ENCODE measurements at regions not wholly inside any gene's neighbourhood (a gene's known extent, or its start where the extent isn't known, plus 50 kb on each side); places are given as distances from the start of the nearest gene placed in this dataset.

DNA sequence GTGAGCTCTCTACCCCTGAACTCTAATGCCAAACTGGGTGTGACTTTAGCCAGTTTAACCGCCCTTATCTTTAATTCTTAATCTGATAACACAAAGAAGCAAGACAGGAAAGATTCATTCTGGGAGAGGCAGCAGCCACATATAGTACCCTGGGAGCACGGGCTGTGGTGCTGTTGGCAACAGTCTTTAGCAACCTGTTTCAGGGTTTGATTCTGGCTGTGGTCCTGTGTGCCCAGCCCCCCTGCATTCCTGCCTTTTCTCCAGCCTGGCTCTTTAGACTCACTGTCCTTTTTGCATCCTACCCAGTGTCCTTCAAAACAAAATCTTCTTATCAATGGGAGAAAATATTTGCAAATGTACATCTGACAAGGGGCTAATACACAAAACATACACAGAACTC lies 275.2 kb downstream of the GXYLT1 start:
- no peak for DNase-seq

DNA sequence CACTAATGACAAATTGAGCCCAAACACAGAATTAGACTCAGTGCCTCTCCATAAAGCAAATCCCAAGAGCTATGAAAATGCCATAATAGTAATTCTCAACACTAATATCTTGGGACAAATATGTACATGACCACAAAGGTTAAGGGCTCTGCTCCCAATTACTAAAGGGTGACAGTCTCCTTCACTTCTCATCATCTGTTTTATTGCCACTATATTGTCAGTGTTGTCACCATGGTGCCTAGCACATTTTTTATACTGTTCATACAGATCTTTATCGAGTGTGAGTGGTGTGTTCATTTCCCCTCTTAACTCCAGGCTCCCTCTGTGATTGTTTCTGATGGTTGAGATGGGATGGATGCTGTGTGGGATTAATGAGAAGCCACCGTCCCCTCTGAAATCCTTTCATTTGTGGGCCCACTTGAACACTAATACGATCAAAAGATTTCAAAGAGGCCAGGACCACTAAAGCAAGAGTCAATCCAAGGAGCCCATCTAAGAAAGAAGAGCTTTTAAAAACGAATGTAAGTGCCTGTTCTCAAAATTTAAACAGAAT lies 277.7 kb downstream of the GXYLT1 start:
- no peak for DNase-seq

DNA sequence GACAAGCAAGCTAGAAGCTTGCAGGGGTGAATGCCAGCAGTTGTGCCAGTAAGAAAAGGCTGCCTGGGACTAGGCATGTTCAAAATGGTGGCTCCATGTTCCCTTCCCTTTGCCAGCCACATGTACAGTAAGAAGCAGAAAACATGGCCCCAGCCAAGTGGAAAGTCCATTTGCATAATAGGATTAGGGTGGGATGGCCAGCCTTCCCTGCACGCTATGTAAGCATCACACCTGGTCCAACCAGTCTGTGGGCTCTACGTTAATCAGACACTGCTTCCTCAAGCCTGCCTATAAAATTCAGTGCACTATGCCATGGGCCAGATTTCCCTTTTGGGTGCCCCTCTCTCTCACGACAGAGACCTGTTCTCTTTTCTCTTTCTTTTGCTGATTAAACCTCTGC lies 288.4 kb downstream of the GXYLT1 start:
- no peak for DNase-seq

DNA sequence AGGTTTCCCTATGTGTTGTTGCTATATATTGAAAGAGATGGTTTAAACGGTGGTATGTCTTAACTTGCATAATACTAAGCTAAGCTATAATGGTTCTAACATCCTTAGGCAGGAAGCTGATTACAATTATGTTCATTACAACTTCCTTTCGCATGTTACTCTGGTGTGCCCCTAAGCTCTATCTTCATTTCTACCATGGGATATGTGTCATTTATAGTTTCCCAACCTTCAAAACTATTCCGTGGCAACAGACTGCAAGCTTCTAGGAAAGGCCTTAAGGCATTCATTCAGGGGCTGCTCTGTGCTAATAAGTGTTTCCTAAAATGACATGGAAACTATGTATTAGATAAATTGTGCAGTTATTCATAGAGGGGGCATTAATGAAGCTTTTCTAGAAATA lies 294.6 kb downstream of the GXYLT1 start:
- DNase-seq: no peak

DNA sequence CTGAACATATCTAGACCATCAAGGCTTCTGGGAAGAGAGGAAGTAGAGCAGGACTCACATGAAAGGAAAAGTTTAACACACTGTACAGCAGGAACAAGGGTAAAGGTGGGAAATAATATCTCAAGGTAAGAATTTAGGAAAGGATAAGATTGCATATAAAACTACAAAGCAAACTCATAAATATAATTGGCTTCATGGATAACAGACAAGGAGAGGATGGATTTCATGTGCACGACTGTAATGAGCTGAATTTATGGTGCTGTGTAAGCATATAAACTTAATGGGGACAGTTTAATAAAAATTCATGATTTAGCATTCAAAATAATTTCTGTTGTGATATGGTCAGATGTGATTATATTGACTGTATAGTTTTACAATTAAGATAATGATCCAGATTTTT lies 298.0 kb downstream of the GXYLT1 start:
- no peak for DNase-seq

DNA sequence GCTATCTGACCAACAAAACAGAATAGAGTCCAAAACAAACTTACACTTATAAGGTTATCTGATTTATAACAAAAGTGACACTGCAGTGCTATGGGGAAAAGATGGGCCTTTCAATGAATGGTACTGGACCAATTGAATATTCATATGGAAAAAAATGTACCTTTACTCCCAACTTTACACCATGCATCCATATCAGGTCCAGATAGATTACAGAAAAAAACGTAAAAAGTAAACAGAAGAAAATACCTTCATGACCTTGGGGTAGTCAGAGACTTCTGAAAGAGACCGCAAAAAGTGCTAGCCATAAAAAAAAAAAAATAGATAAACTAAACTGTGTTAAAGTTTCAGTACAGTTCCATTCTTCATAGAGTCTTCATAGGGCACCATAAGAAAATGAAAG lies 308.3 kb downstream of the GXYLT1 start:
- DNase-seq: no peak

DNA sequence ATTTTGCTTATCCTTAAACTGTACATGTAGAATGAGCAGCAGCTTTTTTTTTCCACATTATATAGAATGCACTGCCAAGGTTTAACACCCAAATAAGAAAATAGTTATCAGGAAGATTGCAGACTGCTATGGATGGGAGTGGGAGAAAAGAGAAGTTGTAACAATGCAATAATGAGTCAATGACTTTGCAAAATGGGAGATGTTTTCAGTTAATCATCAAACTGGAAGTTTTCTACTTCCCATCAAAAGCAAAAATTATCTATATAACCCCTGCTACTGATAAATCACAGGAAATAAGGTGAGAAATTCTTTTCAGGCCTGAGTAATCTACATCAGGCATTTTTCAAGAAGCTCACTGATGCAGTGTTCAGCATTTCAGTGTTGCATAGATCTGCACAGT lies 309.1 kb downstream of the GXYLT1 start:
- DNase-seq: no peak

DNA sequence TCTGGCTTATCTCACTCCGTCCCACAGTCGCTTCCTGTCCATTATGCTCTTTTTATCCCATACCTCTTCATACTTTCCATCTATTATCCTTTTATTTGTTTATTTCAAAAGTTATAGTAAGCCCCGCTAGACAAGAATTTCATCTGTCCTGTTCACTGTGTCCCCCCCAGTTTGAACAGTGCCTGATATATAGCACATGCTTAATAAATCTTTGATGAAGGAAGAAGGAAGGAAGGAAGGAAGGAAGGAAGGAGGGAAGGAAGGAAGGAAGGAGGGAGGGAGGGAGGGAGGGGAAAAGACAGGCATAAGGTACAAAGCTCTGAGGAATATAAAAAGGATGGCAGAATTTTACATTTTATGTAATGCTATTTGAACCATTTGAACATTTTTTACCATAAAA lies 324.7 kb downstream of the GXYLT1 start:
- no peak for DNase-seq

DNA sequence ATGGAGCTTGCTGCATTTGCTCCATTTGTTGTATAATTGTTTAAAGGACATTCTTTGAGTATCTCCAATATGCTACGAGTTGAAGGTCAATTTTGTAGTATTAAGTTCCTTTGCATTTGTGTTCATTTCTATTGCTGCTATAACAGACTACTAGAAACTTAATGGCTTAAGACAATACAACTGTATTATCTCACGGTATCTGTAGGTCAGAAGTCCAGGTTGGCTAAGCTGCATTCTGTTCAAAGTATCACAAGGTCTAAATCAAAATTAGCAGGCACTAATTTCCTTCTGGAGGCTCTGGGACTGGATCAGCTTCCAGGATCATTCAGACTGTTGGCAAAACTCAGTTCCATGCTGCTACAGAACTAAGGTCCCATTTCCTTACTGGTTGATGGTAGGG lies 340.6 kb downstream of the GXYLT1 start:
- DNase-seq: no peak

DNA sequence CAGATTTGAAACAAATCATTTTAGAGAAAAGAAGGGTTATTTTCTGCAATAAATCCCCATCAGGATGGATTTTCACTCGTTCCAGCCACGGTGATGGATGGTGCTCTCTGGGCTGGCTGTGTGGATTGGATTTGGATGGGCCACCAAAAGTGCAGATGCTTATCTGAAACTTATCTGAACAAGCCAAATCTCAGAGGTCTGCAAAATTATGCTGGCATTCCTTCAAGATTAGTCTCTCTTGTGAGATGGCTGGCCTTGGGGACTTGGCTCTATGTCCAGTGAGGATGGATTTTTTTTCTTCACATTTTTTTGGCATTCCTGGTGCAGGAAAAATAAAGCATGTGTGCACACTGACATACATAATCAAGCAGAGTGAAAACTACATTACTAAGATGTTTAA lies 341.9 kb downstream of the GXYLT1 start:
- no peak for DNase-seq

DNA sequence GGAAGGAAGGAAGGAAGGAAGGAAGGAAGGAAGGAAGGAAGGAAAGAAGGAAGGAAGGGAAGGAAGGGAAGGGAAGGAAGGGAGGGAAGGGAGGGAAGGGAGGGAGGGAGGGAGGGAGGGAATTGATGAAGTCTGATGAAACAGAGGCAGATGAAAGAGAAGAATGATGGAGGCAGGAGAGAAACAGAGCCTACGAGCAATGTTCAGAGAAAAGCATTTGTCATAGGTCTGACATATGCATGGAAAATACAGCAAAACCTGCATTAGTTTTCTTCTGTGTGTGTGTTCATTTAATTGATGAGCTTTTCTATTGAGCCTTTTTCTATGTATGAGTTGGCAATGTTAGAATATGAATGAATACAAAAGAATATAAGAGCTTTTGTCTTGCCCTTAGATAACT lies 343.4 kb downstream of the GXYLT1 start:
- no peak for DNase-seq

DNA sequence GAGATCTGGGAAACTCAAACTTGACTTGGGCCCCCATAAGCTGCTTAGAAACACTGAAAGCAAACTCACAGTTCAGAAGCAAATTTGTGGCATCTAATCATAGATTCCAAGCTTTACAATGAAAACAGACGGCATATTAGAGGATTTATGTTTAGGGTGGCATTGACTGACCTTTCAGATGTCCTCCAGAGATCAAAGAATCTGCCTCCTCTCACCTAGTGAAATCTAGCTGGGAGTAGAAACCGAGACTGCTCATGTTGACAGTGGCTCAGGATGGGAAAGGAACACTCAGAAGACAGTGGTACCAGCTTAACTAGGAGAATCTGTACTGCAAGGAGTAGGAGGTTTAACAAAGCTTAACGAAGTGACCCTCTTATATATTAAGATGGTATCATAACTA lies 345.0 kb downstream of the GXYLT1 start:
- no peak for DNase-seq

DNA sequence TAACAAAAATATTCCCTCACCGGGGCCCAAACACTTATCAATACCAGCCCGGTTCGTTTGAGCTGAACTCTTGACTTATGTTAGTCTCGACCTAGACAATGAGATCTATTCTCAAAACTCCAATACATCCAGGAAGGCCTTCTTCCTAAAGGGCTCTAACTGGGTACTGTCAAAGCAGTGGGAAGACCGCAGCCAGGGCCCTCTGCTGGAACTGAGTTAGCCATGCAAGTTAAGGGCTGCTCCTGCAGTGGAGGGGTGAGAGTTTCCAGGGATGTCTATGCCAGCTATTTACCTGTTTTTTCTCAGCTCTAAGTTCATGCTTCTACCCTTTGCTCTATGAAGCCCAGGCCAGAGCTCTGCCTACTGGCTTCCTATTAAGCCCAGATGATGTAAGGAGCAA lies 348.8 kb downstream of the GXYLT1 start:
- no peak for DNase-seq

DNA sequence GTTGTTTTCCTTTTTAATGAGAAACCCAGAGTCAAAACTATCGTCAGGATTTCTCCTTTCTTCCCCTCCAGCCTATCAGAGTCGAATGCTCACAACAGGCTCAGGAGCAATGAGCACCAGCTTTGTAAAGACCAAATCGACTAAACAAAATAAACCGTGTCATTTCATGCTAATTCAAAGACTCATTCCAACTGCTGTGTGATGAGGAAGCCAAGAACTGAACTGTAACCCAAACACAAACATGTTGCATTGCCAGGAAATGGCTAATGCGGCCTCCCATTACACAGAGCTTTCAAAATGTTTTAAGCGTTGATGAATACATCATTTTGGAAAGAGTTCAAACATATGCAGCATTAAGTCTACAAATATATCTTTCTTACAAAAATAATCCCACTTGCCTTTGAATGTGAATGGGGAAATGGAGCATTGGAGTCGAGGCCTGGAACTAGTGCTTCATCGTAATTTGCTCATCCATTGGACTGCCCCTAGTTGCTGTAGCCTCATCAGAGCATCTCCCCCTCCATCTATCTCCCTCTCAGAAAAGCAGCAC lies 349.5 kb downstream of the GXYLT1 start:
- DNase-seq: no peak

DNA sequence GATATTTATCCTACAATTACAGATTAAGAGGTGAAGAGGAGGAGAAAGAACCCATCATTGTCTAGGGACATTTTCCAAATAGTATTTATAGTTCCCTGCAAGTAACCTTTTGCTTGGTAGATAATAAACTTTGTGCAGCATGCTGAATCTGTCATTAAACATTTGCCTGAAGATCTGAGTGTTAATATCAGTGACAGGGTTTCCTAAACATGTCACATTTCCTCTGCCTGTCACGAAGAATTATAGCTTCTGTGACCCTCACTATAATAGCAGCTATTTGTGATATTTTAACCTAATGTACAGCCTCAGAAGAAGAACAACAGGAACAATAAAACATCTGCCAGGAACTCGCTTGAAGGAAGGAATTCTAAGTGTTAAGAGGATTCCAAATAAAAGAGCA lies 350.3 kb downstream of the GXYLT1 start:
- no peak for DNase-seq

DNA sequence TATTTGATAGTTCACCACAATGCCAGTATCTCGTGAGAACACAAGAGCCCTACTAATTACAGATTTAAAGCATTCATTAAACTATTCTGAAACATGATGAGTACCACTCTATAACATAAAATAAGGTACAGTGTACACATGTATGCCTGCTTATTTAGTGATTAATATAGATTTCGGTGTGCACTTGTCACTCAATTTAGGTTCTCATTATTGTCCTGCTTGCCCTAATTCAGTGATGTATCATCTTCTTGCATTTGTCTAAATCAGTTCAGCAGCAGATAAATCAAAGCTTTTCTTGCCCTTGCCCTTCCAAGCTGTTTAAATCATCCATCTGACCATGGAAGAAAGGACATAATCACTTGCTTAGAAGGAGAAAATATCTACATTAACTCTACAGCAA lies 359.7 kb downstream of the GXYLT1 start:
- DNase-seq: no peak

DNA sequence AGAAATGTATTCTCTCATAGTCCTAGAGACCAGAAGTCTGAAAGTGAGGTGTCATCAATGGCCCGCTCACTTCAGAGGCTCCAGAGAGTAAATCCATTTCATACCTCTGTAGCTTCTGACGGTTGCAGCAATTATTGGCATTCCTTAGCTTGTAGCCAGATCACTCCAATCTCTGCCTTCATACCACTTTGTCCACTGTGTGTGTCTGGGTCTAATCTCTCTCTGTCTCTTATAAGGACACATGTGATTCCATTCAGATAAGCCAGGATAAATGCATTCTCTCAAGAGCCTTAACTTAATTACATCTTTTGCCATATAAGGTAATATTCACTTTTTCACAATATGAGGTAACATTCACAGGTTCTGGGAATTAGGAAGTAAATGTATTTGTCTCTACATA lies 365.7 kb downstream of the GXYLT1 start:
- no peak for DNase-seq

DNA sequence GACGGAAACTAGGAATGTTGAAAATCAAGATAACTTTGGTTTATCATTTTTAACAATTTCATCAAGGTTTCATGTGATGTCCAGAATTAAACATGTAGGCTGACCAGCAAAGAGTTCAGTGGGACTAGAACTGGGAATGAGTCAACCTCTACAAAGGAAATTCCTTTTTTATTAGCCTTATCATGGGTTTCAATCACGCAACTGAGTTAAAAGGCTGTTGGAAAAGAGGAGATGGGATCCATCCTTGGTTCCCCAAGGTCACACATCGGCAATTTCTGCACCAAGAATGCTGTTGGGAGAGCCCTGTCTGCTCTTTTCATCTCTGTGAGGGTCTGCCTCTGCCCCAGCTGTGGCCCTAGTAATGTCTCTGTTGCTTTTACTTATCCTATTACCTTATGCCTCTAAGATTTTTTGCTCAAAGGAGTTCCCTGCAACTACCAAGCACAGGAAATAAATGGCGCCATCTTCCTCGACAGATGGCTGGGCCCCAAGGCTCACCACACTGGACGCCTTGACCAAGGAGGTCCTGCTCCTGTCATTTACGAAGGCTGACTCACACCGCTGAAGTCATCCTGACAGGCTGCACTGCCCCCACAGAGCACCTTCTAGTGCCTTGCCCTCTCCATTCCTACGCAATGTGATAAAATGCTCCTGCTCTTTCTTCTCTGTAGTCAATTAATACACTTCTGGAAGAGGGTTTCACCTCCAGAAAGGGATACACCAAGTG lies 367.4 kb downstream of the GXYLT1 start:
- no peak for DNase-seq

DNA sequence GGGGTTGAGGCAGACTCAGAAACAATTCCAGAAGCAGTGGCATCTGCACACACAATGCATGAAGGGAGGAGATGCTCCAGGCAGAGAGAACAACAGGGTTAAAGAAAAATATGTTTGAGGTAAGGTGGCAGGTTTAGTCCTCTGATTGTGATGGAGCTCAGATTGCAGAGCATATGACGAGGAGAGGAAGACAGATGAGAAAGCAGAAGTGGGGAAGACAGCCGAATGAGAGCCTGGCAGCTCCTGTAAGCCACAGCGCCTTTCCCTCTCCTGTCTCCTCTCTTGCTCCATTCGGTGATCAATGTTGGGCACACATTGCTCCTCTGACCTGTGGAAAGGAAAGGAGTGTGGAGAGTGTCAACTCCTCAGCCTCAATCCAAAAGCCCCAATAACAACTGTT lies 372.2 kb downstream of the GXYLT1 start:
- no peak for DNase-seq

DNA sequence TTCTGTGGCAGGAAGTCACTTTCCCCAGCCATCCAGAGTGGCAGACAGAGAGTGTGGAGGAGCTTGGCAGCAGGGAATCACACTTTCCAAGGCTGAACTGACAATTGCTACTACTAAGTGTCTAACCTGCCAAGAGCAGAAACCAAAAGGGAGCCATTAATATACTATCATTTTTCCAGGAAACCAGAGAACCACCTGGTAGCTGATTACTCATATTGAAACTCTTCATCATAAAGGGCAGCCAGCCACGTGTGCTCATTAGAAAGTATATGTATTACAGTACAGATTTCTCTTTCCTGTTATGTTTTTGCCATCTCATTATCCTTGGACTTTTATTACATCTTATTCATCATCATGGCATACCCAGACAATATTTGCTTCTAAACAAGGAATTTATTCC lies 374.9 kb downstream of the GXYLT1 start:
- DNase-seq: no peak

DNA sequence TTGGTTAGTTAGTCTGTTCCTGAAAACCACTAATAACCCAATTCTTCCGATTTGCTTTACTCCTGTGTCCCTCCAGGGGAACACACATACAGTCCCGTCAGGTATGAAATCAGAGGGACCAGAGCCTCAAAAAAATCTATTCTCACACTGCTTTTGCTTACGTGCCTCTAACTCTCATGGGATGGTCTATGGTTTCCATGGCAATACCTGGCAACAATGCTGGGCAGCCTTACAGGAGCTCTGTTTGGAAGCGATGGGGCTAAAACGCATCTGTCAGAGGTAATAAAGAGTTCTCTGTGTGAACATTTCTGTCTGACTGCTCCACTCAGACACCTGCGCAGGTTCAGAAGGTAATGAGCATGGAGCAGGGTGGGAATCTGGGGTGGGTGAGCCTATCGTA lies 376.2 kb downstream of the GXYLT1 start:
- no peak for DNase-seq

DNA sequence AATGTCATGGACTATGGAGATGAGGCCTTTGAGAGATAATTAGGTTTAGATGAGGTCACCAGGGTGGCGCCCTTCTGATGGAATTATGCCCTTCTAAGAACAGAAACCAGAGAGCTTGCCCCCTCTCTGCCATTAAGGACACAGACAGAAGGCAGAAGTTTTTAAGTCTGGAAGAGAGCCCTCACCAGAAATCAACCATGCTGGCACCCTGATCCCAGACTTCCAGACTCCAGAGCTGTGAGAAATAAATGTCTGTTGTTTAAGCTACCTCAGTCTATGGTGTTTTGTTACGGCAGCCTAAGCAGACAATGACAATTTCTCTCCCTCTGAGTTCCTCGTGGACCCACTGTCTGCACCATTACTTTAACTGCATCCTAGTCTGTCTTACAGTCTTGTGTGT lies 382.0 kb downstream of the GXYLT1 start:
- DNase-seq: no peak

DNA sequence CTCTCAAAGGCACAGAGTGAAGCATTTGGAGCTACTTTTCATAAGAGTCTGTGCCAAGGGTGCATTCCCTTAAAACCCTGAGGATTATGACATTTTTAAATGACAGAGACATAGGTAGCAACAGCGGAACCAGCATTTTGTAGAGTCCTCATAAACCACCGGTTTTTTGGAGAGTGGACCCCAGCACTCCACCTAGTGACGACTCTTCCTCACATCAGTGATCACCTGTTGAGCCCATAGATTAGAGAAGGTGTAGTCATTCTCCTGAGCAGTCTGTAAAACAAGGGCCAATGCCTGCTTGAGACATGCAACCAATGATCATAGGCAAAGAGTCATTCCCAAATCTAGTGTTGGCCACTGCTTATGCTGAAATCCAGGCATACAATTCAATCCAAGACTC lies 399.1 kb downstream of the GXYLT1 start:
- no peak for DNase-seq

DNA sequence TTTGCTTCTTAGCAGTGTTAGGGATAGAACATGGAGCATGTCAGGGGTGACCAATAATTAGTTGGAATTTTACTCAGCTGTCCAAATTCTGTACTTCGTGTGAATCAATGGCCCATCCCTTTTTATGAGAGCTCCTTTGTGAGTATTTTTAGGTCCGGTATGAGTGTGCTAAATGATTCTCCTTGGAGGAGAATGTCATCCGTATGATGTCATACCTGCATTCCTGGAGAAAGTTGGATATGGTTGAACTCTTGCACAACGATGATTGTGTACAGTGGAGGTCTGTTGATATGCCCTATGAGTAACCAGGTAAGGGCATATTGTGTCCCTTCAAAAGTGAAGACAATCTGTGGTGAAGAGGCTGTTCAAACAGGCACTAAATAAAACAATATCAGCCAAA lies 400.8 kb downstream of the GXYLT1 start:
- DNase-seq: no peak

DNA sequence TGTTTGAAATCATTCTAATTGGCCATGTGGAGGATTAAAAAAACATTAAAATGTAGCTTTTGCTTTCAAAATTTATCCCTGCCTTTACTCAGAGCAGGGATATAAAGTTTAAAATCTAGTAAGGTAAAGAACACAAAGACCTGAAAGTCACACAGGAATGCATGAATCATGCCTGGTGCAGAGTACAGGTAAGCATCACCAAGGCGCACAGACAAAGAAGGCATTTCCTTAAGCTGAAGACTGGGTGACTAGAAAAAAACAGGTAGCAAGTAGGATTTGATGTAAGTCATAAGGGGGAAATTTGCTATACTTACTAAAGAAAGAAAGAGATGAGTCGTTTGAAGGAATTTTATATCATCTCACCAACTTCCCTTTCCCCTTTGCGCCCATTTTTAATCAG lies 405.6 kb downstream of the GXYLT1 start:
- no peak for DNase-seq

All from effector CD8-positive, alpha-beta T cell (primary cell).